ENCODE measurements at regions not wholly inside any gene's neighbourhood (a gene's known extent, or its start where the extent isn't known, plus 50 kb on each side); places are given as distances from the start of the nearest gene placed in this dataset.

DNA sequence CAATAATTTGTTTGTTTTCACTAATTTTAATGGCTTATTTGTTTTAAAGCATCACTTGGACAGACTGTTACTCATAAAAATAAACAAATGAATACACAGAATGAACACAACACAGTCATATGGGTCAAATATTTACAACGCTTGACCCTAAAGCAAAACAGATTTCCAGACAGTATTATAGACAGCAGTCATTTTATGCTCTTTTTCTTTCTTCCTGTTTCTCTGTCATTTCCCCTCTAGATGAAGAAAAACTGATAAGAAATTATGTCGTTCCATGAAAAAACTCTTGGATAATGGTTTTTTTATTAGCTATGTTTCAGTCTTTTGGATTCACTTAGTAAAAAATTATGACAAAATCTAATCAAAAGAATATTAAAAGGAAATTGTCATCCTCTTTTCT lies 297.3 kb upstream of the NEGR1 start:
- no peaks in the 10 kb centered on the region for H3K4me1 ChIP-seq
- no peak for DNase-seq
- TF ChIP-seq, protein P1, sequence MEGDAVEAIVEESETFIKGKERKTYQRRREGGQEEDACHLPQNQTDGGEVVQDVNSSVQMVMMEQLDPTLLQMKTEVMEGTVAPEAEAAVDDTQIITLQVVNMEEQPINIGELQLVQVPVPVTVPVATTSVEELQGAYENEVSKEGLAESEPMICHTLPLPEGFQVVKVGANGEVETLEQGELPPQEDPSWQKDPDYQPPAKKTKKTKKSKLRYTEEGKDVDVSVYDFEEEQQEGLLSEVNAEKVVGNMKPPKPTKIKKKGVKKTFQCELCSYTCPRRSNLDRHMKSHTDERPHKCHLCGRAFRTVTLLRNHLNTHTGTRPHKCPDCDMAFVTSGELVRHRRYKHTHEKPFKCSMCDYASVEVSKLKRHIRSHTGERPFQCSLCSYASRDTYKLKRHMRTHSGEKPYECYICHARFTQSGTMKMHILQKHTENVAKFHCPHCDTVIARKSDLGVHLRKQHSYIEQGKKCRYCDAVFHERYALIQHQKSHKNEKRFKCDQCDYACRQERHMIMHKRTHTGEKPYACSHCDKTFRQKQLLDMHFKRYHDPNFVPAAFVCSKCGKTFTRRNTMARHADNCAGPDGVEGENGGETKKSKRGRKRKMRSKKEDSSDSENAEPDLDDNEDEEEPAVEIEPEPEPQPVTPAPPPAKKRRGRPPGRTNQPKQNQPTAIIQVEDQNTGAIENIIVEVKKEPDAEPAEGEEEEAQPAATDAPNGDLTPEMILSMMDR (IDR thresholded peaks at IDR 0.05) = no peak
- no peak for ATAC-seq
- no peaks in the 10 kb centered on the region for H3K27me3 ChIP-seq
- no peaks in the 10 kb centered on the region for H3K9me3 ChIP-seq
- 61 to 68% methylated on average over 2 of the region's 2 CpGs for WGBS, 2 donors
- intact Hi-C loops (cut with DNase I) = no loop called here
- H3K27ac ChIP-seq = no peak overlapping the region
- no peaks in the 10 kb centered on the region for H3K36me3 ChIP-seq
- no peak overlapping the region for H3K4me3 ChIP-seq

DNA sequence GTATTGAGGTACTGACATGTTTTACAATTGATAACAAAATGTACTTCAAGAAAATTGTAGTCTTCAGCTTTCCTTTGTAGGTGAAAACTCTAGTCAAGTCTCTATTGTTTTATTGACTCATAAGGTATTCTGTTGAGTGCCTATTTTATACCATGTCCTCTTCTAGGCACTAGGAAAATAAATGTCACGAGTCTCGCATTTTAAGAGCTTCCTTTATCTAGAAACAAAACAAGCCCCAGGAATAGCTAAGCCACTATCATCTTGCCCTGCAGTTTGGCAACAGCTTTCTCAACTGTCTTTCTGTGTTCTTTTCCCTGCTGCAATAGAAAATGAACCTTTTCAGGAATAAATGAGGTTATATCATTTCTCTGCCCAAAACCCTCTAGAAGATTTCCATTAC lies 288.5 kb upstream of the NEGR1 start:
- H3K4me3 ChIP-seq = no peak overlapping the region
- peaks cover 0 to 16% (median 0%) of the 10 kb centered on the region in 9 donors for H3K4me1 ChIP-seq
- H3K27ac ChIP-seq = no peak overlapping the region
- TF ChIP-seq, protein P1 (IDR thresholded peaks at IDR 0.05) = no peak
- H3K9me3 ChIP-seq = no peaks in the 10 kb centered on the region
- no peaks in the 10 kb centered on the region for H3K27me3 ChIP-seq
- ATAC-seq (peak in 3 of 8 donors; percentile 52 to 67 (median 57)), DNase-seq (no peak)
- WGBS, 2 donors = 12 to 17% methylated on average over 2 of the region's 2 CpGs
- intact Hi-C loops (cut with DNase I) = no loop called here
- no peaks in the 10 kb centered on the region for H3K36me3 ChIP-seq

DNA sequence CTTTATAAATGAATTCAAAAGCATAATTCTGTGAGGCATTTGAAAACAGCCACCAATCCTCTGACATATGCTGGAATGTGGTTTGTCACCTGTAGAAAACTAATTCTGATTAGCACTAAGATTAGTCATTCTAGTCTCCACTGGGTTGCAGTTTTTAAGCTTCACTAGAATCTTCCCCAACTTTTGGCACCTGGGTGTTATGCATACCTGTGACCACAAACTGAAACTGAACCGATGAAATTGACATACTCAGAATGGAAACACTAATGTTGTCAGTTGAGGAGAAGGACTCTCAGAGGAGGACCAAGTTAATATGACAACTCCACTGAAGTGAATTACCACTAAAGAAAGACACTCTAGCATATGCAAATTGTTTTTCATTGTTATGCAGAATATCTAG lies 285.8 kb upstream of the NEGR1 start:
- DNase-seq (no peak), ATAC-seq (no peak)
- Histone ChIP-seq H3K27me3 (no peaks in the 10 kb centered on the region), H3K27ac (no peak overlapping the region), H3K9me3 (no peaks in the 10 kb centered on the region), H3K36me3 (no peaks in the 10 kb centered on the region), H3K4me3 (no peak overlapping the region), H3K4me1 (peaks cover 0 to 18% (median 0%) of the 10 kb centered on the region in 9 donors)
- intact Hi-C loops (cut with DNase I) = no loop called here
- WGBS, 2 donors = 44 to 48% methylated on average over 1 of the region's 1 CpG
- TF ChIP-seq, protein P1 (IDR thresholded peaks at IDR 0.05) = no peak

DNA sequence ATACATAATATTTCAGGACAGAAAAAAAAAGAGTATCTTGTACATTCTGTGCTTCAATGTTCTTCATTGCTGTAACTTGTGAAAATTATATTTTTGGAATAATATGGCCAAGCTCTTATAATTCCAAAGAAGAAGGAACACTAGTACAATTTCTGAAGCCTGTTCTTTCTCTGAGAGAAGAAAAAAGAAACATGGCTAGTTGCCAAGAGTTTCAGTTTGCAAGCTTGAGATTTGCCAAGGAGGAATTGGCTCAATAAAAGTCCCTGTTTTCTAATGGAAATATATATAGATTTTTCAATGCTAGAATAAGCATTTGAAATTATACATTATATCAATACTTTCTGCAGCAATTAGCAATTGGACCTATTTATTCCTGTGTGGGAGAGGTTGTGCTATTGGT lies 285.2 kb upstream of the NEGR1 start:
- peaks cover 0 to 18% (median 0%) of the 10 kb centered on the region in 9 donors for H3K4me1 ChIP-seq

More for the DNA sequence above, 285.2 kb upstream of the NEGR1 start:
- intact Hi-C loops (cut with DNase I) = no loop called here
- TF ChIP-seq, protein P1 (IDR thresholded peaks at IDR 0.05) = no peak
- H3K9me3 ChIP-seq = no peaks in the 10 kb centered on the region
- no peaks in the 10 kb centered on the region for H3K36me3 ChIP-seq
- no peak overlapping the region for H3K4me3 ChIP-seq
- H3K27me3 ChIP-seq = no peaks in the 10 kb centered on the region
- H3K27ac ChIP-seq = no peak overlapping the region
- ATAC-seq (no peak), DNase-seq (no peak)
